Mesenchymal stem cell (in vitro differentiated cells and primary cell): ENCODE measurements at regions not wholly inside any gene's neighbourhood (a gene's known extent, or its start where the extent isn't known, plus 50 kb on each side); places are given as distances from the start of the nearest gene placed in this dataset.

Source experiments
- DNase-seq: peaks from one replicate; pipeline ENCODE4 v3.0.0-alpha.2; 2013
- H2AFZ ChIP-seq: one replicate; pipeline ENCODE4 v1.6.1; 2013; ENCODE audit warnings: low read depth, mild to moderate bottlenecking, control low read depth, inconsistent platforms, low read length, moderate library complexity
- H2AK5ac ChIP-seq: 2 replicates; pipeline ENCODE4 v1.6.1; 2013; ENCODE audit warnings: low read length, moderate library complexity, mild to moderate bottlenecking, inconsistent platforms; ENCODE audit not compliant: severe bottlenecking
- H2BK120ac ChIP-seq: one replicate; pipeline ENCODE4 v1.6.1; 2013; ENCODE audit warnings: low read depth, mild to moderate bottlenecking, inconsistent platforms, low read length, moderate library complexity
- H2BK12ac ChIP-seq, 2 experiments: one replicate each; pipeline ENCODE4 v1.6.1; 2013; ENCODE audit warnings: inconsistent platforms in 2 of 2, low read length in 2 of 2, mild to moderate bottlenecking in 2 of 2, moderate library complexity in 2 of 2, control low read depth in 1 of 2
- H2BK15ac ChIP-seq: one replicate; pipeline ENCODE4 v1.6.1; 2013; ENCODE audit warnings: mild to moderate bottlenecking, low read depth, inconsistent platforms; ENCODE audit not compliant: poor library complexity, severe bottlenecking
- H2BK5ac ChIP-seq: 2 replicates; pipeline ENCODE4 v1.6.1; 2013; ENCODE audit warnings: low read depth, mild to moderate bottlenecking, low read length, control low read depth, inconsistent platforms; ENCODE audit not compliant: poor library complexity, severe bottlenecking
- H3K14ac ChIP-seq, 2 experiments: one replicate each; pipeline ENCODE4 v1.6.1; 2013; ENCODE audit warnings: inconsistent platforms in 2 of 2, low read length in 2 of 2, control low read depth in 1 of 2, mild to moderate bottlenecking in 1 of 2, moderate library complexity in 1 of 2
- H3K18ac ChIP-seq, 2 experiments: one replicate each; pipeline ENCODE4 v1.6.1; 2013; ENCODE audit warnings: inconsistent platforms in 2 of 2, low read length in 2 of 2, control low read depth in 1 of 2, low read depth in 1 of 2, mild to moderate bottlenecking in 1 of 2
- H3K23ac ChIP-seq, 2 experiments: one replicate each; pipeline ENCODE4 v1.6.1; 2013; ENCODE audit warnings: inconsistent platforms in 2 of 2, low read length in 2 of 2, mild to moderate bottlenecking in 2 of 2, moderate library complexity in 2 of 2, control low read depth in 1 of 2
- H3K27ac ChIP-seq: 2 replicates; pipeline ENCODE4 v1.5.1; 2013; ENCODE audit warnings: mild to moderate bottlenecking, moderate library complexity, low read length, control low read depth, inconsistent platforms; ENCODE audit not compliant: poor library complexity, severe bottlenecking
- H3K27me3 ChIP-seq, 2 experiments: 2 replicates each; pipeline versions ENCODE4 v1.6.1 to v1.7.0; 2013; ENCODE audit warnings: low read length in 2 of 2, mild to moderate bottlenecking in 2 of 2, moderate library complexity in 2 of 2, control low read depth in 1 of 2, inconsistent platforms in 1 of 2; ENCODE audit not compliant: control insufficient read depth in 1 of 2, insufficient read depth in 1 of 2
- H3K36me3 ChIP-seq, 2 experiments: 2 replicates each; pipeline versions ENCODE4 v1.6.1 to v1.7.0; 2013; ENCODE audit warnings: low read length in 2 of 2, control low read depth in 1 of 2, inconsistent platforms in 1 of 2, low read depth in 1 of 2, mild to moderate bottlenecking in 1 of 2; ENCODE audit not compliant: insufficient read depth in 2 of 2, control insufficient read depth in 1 of 2
- H3K4ac ChIP-seq, 2 experiments: one replicate each; pipeline ENCODE4 v1.6.1; 2013; ENCODE audit warnings: inconsistent platforms in 2 of 2, low read length in 2 of 2, mild to moderate bottlenecking in 2 of 2, moderate library complexity in 2 of 2, control low read depth in 1 of 2, low read depth in 1 of 2
- H3K4me1 ChIP-seq: 2 replicates; pipeline ENCODE4 v1.6.1; 2013; ENCODE audit warnings: low read depth, low read length, control low read depth; ENCODE audit not compliant: control insufficient read depth, insufficient read depth
- H3K4me2 ChIP-seq: 2 replicates; pipeline ENCODE4 v1.6.1; 2013; ENCODE audit warnings: low read length, mild to moderate bottlenecking, inconsistent platforms; ENCODE audit not compliant: poor library complexity, severe bottlenecking
- H3K4me3 ChIP-seq, 2 experiments: 2 replicates each; pipeline versions ENCODE4 v1.5.1 to v1.7.0; 2013; ENCODE audit warnings: low read length in 2 of 2, mild to moderate bottlenecking in 2 of 2, control low read depth in 1 of 2, low read depth in 1 of 2; ENCODE audit not compliant: insufficient read depth in 1 of 2
- H3K79me1 ChIP-seq: replicated peaks from 2 replicates; pipeline ENCODE4 v1.6.1; 2013; ENCODE audit warnings: mild to moderate bottlenecking, control low read depth, low read length, inconsistent platforms; ENCODE audit not compliant: poor library complexity, severe bottlenecking
- H3K9ac ChIP-seq: 2 replicates; pipeline ENCODE4 v1.7.0; 2013; ENCODE audit warnings: mild to moderate bottlenecking, low read length, moderate library complexity
- H3K9me3 ChIP-seq: 2 replicates; pipeline ENCODE4 v1.7.0; 2013; ENCODE audit warnings: mild to moderate bottlenecking, low read length; ENCODE audit not compliant: control insufficient read depth
- H4K8ac ChIP-seq: one replicate; pipeline ENCODE4 v1.6.1; 2013; ENCODE audit warnings: inconsistent platforms, mild to moderate bottlenecking, low read length, moderate library complexity
- H4K91ac ChIP-seq: one replicate; pipeline ENCODE4 v1.6.1; 2013; ENCODE audit warnings: mild to moderate bottlenecking, low read length, inconsistent platforms
- WGBS: methylation state at CpG from one replicate; pipeline ENCODE4 v1.1.7; 2013; ENCODE audit warnings: mixed read lengths; 5-methylcytosine and 5-hydroxymethylcytosine counted together

- no peak overlapping the region for H2AK5ac ChIP-seq
- no peak for DNase-seq
- H3K27me3 ChIP-seq: no peaks in the 10 kb centered on the region
- H2BK120ac ChIP-seq: no peak overlapping the region
- H3K79me1 ChIP-seq: peaks cover 30% of the 10 kb centered on the region
- H3K9ac ChIP-seq: no peak overlapping the region
- H2BK15ac ChIP-seq: no peak overlapping the region
- H3K4me1 ChIP-seq: peaks cover 19% of the 10 kb centered on the region
- no peak overlapping the region for H3K23ac ChIP-seq
- H2AFZ ChIP-seq: no peak overlapping the region
- H4K8ac ChIP-seq: no peak overlapping the region
- peaks cover 19% of the 10 kb centered on the region for H3K9me3 ChIP-seq
- H3K27ac ChIP-seq: no peak overlapping the region
- H3K36me3 ChIP-seq: peaks cover 15 to 45% of the 10 kb centered on the region in 2 experiments
- H2BK5ac ChIP-seq: no peak overlapping the region
- H3K18ac ChIP-seq: no peak overlapping the region
- no peak overlapping the region for H3K4ac ChIP-seq
- H2BK12ac ChIP-seq: no peak overlapping the region
- WGBS: 97% methylated on average over 1 of the region's 1 CpG
- no peak overlapping the region for H3K4me3 ChIP-seq
- no peak overlapping the region for H4K91ac ChIP-seq
- no peak overlapping the region for H3K14ac ChIP-seq
- H3K4me2 ChIP-seq: no peak overlapping the region
Measured at GRCh38 chr7:149565096-149565382, 67.4 kb upstream of the ZNF746 start.

- Histone ChIP-seq H3K27ac (peak overlapping the region; percentile 17), H3K9ac (no peak overlapping the region), H2AK5ac (peak overlapping the region; percentile 84), H2BK120ac (no peak overlapping the region), H3K4ac (no peak overlapping the region), H3K18ac (no peak overlapping the region), H2BK12ac (no peak overlapping the region), H3K27me3 (no peaks in the 10 kb centered on the region), H2BK15ac (no peak overlapping the region), H3K4me3 (no peak overlapping the region), H3K4me2 (no peak overlapping the region), H2BK5ac (no peak overlapping the region), H3K14ac (no peak overlapping the region), H4K91ac (no peak overlapping the region), H4K8ac (no peak overlapping the region), H2AFZ (no peak overlapping the region), H3K79me1 (peaks cover 34% of the 10 kb centered on the region), H3K23ac (no peak overlapping the region), H3K9me3 (peaks cover 13% of the 10 kb centered on the region), H3K36me3 (peaks cover 15 to 43% of the 10 kb centered on the region in 2 experiments), H3K4me1 (peaks cover 21% of the 10 kb centered on the region)
- WGBS: 100% methylated on average over 3 of the region's 4 CpGs
- DNase-seq: no peak
Measured at GRCh38 chr7:149564340-149565095, 66.9 kb upstream of the ZNF746 start.

- Histone ChIP-seq H2BK5ac (no peak overlapping the region), H3K4ac (no peak overlapping the region), H3K27me3 (no peaks in the 10 kb centered on the region), H4K8ac (no peak overlapping the region), H3K14ac (no peak overlapping the region), H4K91ac (no peak overlapping the region), H3K18ac (no peak overlapping the region), H3K79me1 (peaks cover 44% of the 10 kb centered on the region), H3K4me2 (no peak overlapping the region), H3K36me3 (peaks cover 22 to 42% of the 10 kb centered on the region in 2 experiments), H3K27ac (no peak overlapping the region), H3K9ac (no peak overlapping the region), H3K4me1 (peaks cover 14% of the 10 kb centered on the region), H2BK120ac (no peak overlapping the region), H2BK15ac (no peak overlapping the region), H3K4me3 (no peak overlapping the region), H2AK5ac (no peak overlapping the region), H3K9me3 (peaks cover 8% of the 10 kb centered on the region), H3K23ac (no peak overlapping the region), H2BK12ac (no peak overlapping the region), H2AFZ (no peak overlapping the region)
- peak; percentile 34 for DNase-seq
- WGBS: 12% methylated on average over 4 of the region's 4 CpGs
Measured at GRCh38 chr7:149562602-149563001, 65.0 kb upstream of the ZNF746 start.

GRCh38 chr7:149561072-149561471 lies 63.5 kb upstream of the ZNF746 start:
- Histone ChIP-seq H2BK12ac (no peak overlapping the region), H2BK120ac (no peak overlapping the region), H2AK5ac (peak overlapping the region; percentile 1), H3K14ac (no peak overlapping the region), H3K4me1 (peaks cover 8% of the 10 kb centered on the region), H4K91ac (no peak overlapping the region), H3K9me3 (peaks cover 8% of the 10 kb centered on the region), H3K79me1 (peaks cover 38% of the 10 kb centered on the region), H3K23ac (no peak overlapping the region), H4K8ac (no peak overlapping the region), H3K27me3 (no peaks in the 10 kb centered on the region), H2BK15ac (no peak overlapping the region), H2BK5ac (no peak overlapping the region), H3K9ac (no peak overlapping the region), H3K4me2 (no peak overlapping the region), H3K36me3 (peaks cover 16 to 37% of the 10 kb centered on the region in 2 experiments), H2AFZ (no peak overlapping the region), H3K4ac (no peak overlapping the region), H3K4me3 (no peak overlapping the region), H3K27ac (no peak overlapping the region), H3K18ac (no peak overlapping the region)
- no peak for DNase-seq
- 93% methylated on average over 3 of the region's 3 CpGs for WGBS
